ENCODE measurements at regions not wholly inside any gene's neighbourhood (a gene's known extent, or its start where the extent isn't known, plus 50 kb on each side); places are given as distances from the start of the nearest gene placed in this dataset.

- DNase-seq (ENCODE audit: low read depth, low spot score): no peak
Observed at GRCh38 chr13:57036290-57036689, 104.4 kb upstream of the PRR20A start.

- DNase-seq (ENCODE audit: low read depth, low spot score): no peak
Observed at GRCh38 chr13:57044910-57045309, 95.8 kb upstream of the PRR20A start.

DNA sequence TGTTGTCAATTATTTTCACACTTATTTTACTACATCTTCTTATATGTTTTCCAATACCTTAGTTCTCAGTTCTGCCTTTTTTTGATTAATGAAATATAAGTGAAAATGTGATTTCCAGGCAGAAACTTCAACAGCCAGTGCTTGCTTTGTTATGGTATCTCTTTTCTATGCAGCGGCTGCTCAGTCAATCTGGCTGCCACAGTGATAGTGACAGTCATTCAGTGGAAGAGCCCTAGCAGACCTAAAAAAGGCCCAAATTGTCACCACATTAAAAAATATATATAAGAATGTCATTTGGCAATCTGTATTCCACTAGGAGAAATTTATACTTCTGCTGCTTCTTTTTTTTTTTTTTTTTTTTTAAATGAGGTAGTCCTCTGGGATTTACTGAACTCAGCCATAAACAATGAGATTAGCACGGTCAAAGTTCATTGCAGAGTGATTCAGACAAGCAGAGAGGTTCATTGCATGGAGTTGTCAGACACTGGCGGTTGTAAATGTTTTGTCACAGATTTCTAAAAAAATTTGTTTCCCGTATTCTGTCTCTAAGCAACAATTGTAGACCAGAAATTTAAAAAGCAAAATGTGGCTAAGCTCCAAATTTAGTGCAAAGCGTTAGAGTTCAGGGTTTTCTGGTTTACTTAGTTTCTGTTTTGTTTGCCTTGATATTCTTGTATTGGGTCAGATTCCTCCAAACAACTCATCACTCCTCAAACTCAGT lies 94.7 kb upstream of the PRR20A start:
- no peak for DNase-seq (ENCODE audit: low read depth, low spot score)

DNA sequence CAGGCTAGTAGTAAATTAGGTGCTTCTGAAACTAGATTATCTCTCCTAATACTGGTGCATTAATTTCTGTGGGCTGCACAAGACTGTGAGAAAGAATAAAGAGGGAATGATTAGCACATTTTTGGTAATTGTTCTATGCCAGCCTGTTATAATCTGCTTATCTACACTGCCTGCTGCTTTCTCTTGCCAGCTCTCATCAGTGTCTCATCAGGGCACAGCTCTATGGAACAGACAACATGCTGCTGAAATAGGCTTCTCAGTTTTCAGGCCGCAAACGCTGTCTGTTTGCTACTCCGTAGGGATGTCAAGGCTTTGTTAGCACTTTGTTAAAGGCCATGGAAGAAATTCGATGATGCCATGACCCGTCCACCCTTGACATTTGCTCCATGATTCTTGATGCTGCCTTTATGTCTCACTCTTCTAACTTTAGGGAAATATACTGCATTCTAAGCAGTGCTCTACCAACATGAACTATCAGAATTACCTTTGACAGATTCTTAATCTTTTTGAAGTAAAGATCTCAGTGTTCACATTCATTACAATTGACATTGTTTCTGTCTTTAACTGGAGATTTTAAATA lies 84.0 kb upstream of the PRR20A start:
- DNase-seq (ENCODE audit: low read depth, low spot score): no peak

GRCh38 chr13:57063007-57063406 lies 77.7 kb upstream of the PRR20A start:
- DNase-seq (ENCODE audit: low read depth, low spot score): no peak

DNA sequence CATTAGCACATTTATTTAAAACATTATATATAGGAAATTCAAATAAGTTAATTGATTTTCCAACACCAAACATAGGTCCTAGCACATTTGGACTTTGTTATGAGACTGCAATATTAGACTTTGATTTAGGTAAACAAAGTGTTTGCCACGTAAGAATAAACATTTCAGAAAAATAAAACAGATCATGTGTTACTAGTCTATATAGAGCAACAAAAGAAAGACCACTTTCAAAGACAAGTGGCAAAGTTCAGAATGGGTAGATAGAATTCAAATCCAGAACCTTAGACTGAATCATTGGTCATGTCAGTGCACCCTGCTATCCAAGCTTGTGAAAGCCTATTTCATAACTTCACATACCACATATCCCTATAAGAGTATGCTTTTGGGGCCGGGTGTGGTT lies 66.7 kb upstream of the PRR20A start:
- DNase-seq (ENCODE audit: low read depth, low spot score): no peak

GRCh38 chr13:57075588-57075987 lies 65.1 kb upstream of the PRR20A start:
- DNase-seq (ENCODE audit: low read depth, low spot score): no peak

DNA sequence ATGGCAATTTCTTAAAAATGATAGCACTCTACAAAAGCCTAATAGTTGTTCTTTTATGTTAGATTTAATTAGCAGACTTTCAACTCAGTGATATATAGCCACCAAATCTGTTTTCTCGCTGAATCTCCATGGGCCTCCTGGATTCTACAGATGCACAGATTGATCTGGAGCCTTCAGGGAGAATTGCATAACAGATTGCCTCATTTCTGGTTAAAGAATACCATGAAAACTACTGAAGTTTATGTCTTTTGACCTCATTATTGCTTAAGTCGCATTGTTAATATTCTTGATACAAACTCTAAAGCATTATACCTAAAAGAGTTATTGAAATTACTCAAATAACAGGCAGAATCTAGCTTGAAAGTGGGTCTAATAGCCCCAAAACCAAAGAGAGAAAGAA lies 53.7 kb upstream of the PRR20A start:
- DNase-seq (ENCODE audit: low read depth, low spot score): no peak
